ENCODE measurements at regions not wholly inside any gene's neighbourhood (a gene's known extent, or its start where the extent isn't known, plus 50 kb on each side); places are given as distances from the start of the nearest gene placed in this dataset.

GRCh38 chr6:140434761-140435160 is 1060.3 kb upstream of the CITED2 start:
- TF ChIP-seq MYC (IDR thresholded peaks at IDR 0.05; ENCODE audit: low read depth, low read length) (no peak), MYC (CRISPR knock-in tag; IDR thresholded peaks at IDR 0.05; ENCODE audit: borderline replicate concordance, low read depth) (no peak), E4F1 (CRISPR knock-in tag; IDR thresholded peaks at IDR 0.05; ENCODE audit: borderline replicate concordance) (no peak), POLR3A (IDR thresholded peaks at IDR 0.05; ENCODE audit: borderline replicate concordance, extremely low read depth, insufficient read depth, insufficient read length) (no peak), ELF1 (tag; IDR thresholded peaks at IDR 0.05) (no peak)
- TF ChIP-seq, protein P1, sequence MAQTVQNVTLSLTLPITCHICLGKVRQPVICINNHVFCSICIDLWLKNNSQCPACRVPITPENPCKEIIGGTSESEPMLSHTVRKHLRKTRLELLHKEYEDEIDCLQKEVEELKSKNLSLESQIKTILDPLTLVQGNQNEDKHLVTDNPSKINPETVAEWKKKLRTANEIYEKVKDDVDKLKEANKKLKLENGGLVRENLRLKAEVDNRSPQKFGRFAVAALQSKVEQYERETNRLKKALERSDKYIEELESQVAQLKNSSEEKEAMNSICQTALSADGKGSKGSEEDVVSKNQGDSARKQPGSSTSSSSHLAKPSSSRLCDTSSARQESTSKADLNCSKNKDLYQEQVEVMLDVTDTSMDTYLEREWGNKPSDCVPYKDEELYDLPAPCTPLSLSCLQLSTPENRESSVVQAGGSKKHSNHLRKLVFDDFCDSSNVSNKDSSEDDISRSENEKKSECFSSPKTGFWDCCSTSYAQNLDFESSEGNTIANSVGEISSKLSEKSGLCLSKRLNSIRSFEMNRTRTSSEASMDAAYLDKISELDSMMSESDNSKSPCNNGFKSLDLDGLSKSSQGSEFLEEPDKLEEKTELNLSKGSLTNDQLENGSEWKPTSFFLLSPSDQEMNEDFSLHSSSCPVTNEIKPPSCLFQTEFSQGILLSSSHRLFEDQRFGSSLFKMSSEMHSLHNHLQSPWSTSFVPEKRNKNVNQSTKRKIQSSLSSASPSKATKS (CRISPR knock-in tag; IDR thresholded peaks at IDR 0.05), result no peak

Measured in K562 (cell line).